Gastrocnemius medialis (tissue), 4 donors: ENCODE measurements at regions not wholly inside any gene's neighbourhood (a gene's known extent, or its start where the extent isn't known, plus 50 kb on each side); places are given as distances from the start of the nearest gene placed in this dataset.
"Not testable (repeated sequence)": the region's sequence is repeated elsewhere in the genome, so short reads cannot be mapped to it uniquely, and the experiment has no call there.

Experiments used
- ATAC-seq, 2 donors: fragments of 150-250 bp; one replicate each; pipeline ENCODE4 v1.9.1; 2016
- DNase-seq, 2 donors: peaks; one replicate each; pipeline ENCODE4 v3.0.0-alpha.2; 2019
- H3K27ac ChIP-seq, 4 donors: fragments of 200-600 bp; sonication (generic); 1 replicate in 1 of 4; 2 replicates in 3 of 4; pipeline ENCODE4 v1.5.1; 2016 to 2018; ENCODE audit warnings: mild to moderate bottlenecking in 2 of 4, moderate library complexity in 1 of 4
- H3K27me3 ChIP-seq, 3 donors: fragments of 200-600 bp; sonication (generic) in 2 of 3; 1 replicate in 1 of 3; 2 replicates in 2 of 3; pipeline versions ENCODE4 v1.5.1 to v1.6.0; 2016 to 2019; ENCODE audit warnings: mild to moderate bottlenecking in 1 of 3, moderate library complexity in 1 of 3
- H3K36me3 ChIP-seq, 2 donors: fragments of 200-600 bp; sonication (generic) in 1 of 2; one replicate each; pipeline ENCODE4 v1.5.1; 2017 to 2018
- H3K4me1 ChIP-seq, 2 donors: fragments of 200-600 bp; sonication (generic) in 1 of 2; one replicate each; pipeline ENCODE4 v1.5.1; 2016 to 2017; ENCODE audit warnings: mild to moderate bottlenecking in 2 of 2
- H3K4me3 ChIP-seq, 4 donors: fragments of 200-600 bp; sonication (generic) in 3 of 4; 1 replicate in 1 of 4; 2 replicates in 3 of 4; pipeline ENCODE4 v1.5.1; 2016 to 2019; ENCODE audit warnings: mild to moderate bottlenecking in 2 of 4
- H3K9me3 ChIP-seq, 3 donors: fragments of 200-600 bp; sonication (generic) in 2 of 3; 1 replicate in 1 of 3; 2 replicates in 2 of 3; pipeline ENCODE4 v1.5.1; 2016 to 2019
- CTCF ChIP-seq, 5 experiments: fragments of 450-650 bp in 3 of 5; fragments of 200-600 bp in 2 of 5; sonication (generic) in 2 of 5; IDR thresholded peaks in 4 of 5; conservative IDR thresholded peaks in 1 of 5; 1 replicate in 4 of 5; 2 replicates in 1 of 5; pipeline ENCODE4 v1.5.1; 2016 to 2019; ENCODE audit warnings: antibody characterized with exemption in 5 of 5, mild to moderate bottlenecking in 3 of 5, moderate library complexity in 3 of 5
- POLR2A ChIP-seq, 2 donors: fragments of 450-650 bp; IDR thresholded peaks; one replicate each; pipeline ENCODE4 v1.6.1; 2017; ENCODE audit warnings: antibody characterized with exemption in 2 of 2, mild to moderate bottlenecking in 2 of 2, moderate library complexity in 2 of 2
- in situ Hi-C, 4 donors: fragments of 200-750 bp; cut with MboI; loops; one replicate each; pipeline versions ENCODE4 v1.15.0 to v1.8.0; 2017; ENCODE audit warnings: low sequenced_read_pairs in 4 of 4
- intact Hi-C: fragments of 100-400 bp; cut with DNase I; formaldehyde crosslinking; loops from one replicate; pipeline ENCODE4 v1.15.1; 2023; ENCODE audit warnings: low total_unique reads

DNA sequence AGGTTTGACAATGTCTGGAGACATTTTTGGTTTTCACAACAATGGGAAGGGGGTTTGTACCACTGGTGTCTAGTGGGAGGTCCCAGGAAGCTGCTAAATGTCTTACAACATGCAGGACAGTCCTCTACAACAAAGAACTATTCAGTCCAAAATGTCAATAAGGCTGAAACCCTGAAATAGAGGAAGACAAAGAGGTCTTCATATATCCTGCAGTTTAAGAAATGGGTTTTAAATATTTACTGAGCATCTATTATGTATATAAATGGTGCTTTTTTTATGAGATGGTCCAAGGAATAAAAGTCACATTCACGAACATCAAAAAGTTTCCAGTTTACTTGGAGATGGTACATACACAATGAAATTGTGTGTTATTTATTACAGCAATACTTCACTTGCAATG lies 107.3 kb downstream of the AKAP11 start:
- no peak for TF ChIP-seq CTCF (IDR thresholded peaks at IDR 0.05 in 4 of 5, conservative IDR thresholded peaks at IDR 0.05 in 1 of 5)
- no peak for TF ChIP-seq POLR2A (IDR thresholded peaks at IDR 0.05)
- H3K9me3 ChIP-seq: no peaks in the 10 kb centered on the region
- DNase-seq (no peak), ATAC-seq (no peak)
- intact Hi-C loops (no loop called here), in situ Hi-C loops (no loop called here)
- no peak overlapping the region for H3K4me3 ChIP-seq
- no peaks in the 10 kb centered on the region for H3K27me3 ChIP-seq
- no peaks in the 10 kb centered on the region for H3K4me1 ChIP-seq
- H3K36me3 ChIP-seq: no peaks in the 10 kb centered on the region
- no peak overlapping the region for H3K27ac ChIP-seq

GRCh38 chr13:42380420-42381164 lies 108.6 kb downstream of the AKAP11 start:
- Histone ChIP-seq H3K27ac (no peak overlapping the region), H3K36me3 (no peaks in the 10 kb centered on the region), H3K4me3 (no peak overlapping the region), H3K4me1 (no peaks in the 10 kb centered on the region), H3K9me3 (no peaks in the 10 kb centered on the region), H3K27me3 (no peaks in the 10 kb centered on the region)
- intact Hi-C loops (no loop called here), in situ Hi-C loops (no loop called here)
- ATAC-seq (no peak), DNase-seq (no peak)
- no peak for TF ChIP-seq CTCF (IDR thresholded peaks at IDR 0.05 in 4 of 5, conservative IDR thresholded peaks at IDR 0.05 in 1 of 5)
- no peak for TF ChIP-seq POLR2A (IDR thresholded peaks at IDR 0.05)

- DNase-seq (no peak), ATAC-seq (no peak)
- intact Hi-C loops (no loop called here), in situ Hi-C loops (no loop called here)
- Histone ChIP-seq H3K9me3 (no peaks in the 10 kb centered on the region), H3K4me3 (no peak overlapping the region), H3K4me1 (no peaks in the 10 kb centered on the region), H3K27me3 (no peaks in the 10 kb centered on the region), H3K27ac (no peak overlapping the region), H3K36me3 (no peaks in the 10 kb centered on the region)
- TF ChIP-seq CTCF (IDR thresholded peaks at IDR 0.05 in 4 of 5, conservative IDR thresholded peaks at IDR 0.05 in 1 of 5) (no peak), POLR2A (IDR thresholded peaks at IDR 0.05) (no peak)
Observed at GRCh38 chr13:42381165-42381425, 109.1 kb downstream of the AKAP11 start.

DNA sequence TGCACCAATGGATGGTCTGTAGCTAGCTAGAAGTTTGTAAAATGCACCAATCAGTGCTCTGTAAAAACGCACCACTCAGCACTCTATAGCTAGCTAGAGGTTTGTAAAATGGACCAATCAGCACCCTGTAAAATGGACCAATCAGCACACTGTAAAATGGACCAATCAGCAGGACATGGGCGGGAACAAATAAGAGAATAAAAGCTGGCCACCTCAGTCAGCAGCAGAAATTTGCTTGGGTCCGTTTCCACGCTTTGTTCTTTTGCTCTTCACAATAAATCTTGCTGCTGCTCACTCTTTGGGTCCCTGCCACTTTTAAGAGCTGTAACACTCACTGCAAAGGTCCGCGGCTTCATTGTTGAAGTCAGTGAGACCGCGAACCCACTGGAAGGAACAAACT lies 109.5 kb downstream of the AKAP11 start:
- H3K36me3 ChIP-seq, intact Hi-C loops, H3K27ac ChIP-seq, H3K4me3 ChIP-seq, H3K27me3 ChIP-seq, H3K4me1 ChIP-seq, in situ Hi-C loops, ATAC-seq, H3K9me3 ChIP-seq, DNase-seq: not testable (repeated sequence)

- H3K4me1 ChIP-seq: no peaks in the 10 kb centered on the region
- no peaks in the 10 kb centered on the region for H3K27me3 ChIP-seq
- no peak overlapping the region for H3K4me3 ChIP-seq
- no peaks in the 10 kb centered on the region for H3K9me3 ChIP-seq
- H3K27ac ChIP-seq: no peak overlapping the region
- no peak for DNase-seq
- H3K36me3 ChIP-seq: no peaks in the 10 kb centered on the region
- in situ Hi-C loops: no loop called here
- no peak for TF ChIP-seq CTCF (IDR thresholded peaks at IDR 0.05 in 4 of 5, conservative IDR thresholded peaks at IDR 0.05 in 1 of 5)
- TF ChIP-seq POLR2A (IDR thresholded peaks at IDR 0.05): no peak
- no peak for ATAC-seq
- intact Hi-C loops: no loop called here
Observed at GRCh38 chr13:42383025-42383424, 111.1 kb downstream of the AKAP11 start.
